ENCODE measurements at regions not wholly inside any gene's neighbourhood (a gene's known extent, or its start where the extent isn't known, plus 50 kb on each side); places are given as distances from the start of the nearest gene placed in this dataset.

DNA sequence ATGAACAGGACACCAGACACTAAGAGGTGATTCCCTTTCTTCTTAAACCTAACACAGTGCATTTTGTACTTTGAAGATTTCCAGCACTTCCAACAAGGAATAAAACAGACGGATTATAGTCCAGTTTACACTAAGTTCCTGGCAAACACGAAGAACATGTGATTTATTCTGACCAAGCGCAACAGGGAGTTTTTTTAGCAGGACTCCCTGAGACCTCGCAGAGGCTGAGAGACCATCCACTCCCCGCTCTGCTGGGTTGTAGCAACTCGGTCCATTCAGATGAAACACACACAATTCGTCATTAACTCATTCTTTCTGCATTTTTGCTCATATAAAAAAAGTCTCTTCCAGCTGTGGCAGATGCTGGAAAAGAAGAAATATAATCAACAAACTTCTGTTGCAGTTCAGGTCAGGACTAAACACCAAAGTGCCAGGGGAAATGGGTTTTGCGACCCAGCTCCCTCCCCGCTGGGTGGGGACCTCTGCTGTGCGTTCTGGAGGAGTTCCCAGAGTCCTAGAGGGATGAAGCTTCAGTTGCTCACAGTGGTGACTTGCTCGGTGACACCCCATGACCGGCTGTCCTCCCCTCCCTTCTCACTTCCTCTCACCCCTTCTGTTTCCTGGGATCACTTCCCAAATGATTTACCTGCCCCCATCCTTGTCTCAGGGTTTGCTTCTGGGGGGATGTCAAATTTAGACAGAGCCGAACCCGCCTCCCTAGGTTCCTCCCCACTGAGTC lies 52.5 kb downstream of the KCNF1 start:
- TF ChIP-seq, protein P1, sequence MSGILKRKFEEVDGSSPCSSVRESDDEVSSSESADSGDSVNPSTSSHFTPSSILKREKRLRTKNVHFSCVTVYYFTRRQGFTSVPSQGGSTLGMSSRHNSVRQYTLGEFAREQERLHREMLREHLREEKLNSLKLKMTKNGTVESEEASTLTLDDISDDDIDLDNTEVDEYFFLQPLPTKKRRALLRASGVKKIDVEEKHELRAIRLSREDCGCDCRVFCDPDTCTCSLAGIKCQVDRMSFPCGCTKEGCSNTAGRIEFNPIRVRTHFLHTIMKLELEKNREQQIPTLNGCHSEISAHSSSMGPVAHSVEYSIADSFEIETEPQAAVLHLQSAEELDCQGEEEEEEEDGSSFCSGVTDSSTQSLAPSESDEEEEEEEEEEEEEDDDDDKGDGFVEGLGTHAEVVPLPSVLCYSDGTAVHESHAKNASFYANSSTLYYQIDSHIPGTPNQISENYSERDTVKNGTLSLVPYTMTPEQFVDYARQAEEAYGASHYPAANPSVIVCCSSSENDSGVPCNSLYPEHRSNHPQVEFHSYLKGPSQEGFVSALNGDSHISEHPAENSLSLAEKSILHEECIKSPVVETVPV (CRISPR knock-in tag; IDR thresholded peaks at IDR 0.05), result no peak
- TF ChIP-seq ZNF8 (CRISPR knock-in tag; IDR thresholded peaks at IDR 0.05) (no peak), ZFP3 (CRISPR knock-in tag; IDR thresholded peaks at IDR 0.05) (no peak), PPARA (CRISPR knock-in tag; IDR thresholded peaks at IDR 0.05; ENCODE audit: borderline replicate concordance) (no peak), ISL1 (CRISPR knock-in tag; IDR thresholded peaks at IDR 0.05) (no peak), BACH2 (CRISPR knock-in tag; IDR thresholded peaks at IDR 0.05; ENCODE audit: borderline replicate concordance) (no peak), ZFP30 (CRISPR knock-in tag; IDR thresholded peaks at IDR 0.05) (no peak), TOX (CRISPR knock-in tag; IDR thresholded peaks at IDR 0.05; ENCODE audit: borderline replicate concordance) (no peak), CSDC2 (CRISPR knock-in tag; IDR thresholded peaks at IDR 0.05) (no peak), ZNF70 (CRISPR knock-in tag; IDR thresholded peaks at IDR 0.05) (no peak), SNAI2 (CRISPR knock-in tag; IDR thresholded peaks at IDR 0.05) (no peak)
- TF ChIP-seq, protein P2, sequence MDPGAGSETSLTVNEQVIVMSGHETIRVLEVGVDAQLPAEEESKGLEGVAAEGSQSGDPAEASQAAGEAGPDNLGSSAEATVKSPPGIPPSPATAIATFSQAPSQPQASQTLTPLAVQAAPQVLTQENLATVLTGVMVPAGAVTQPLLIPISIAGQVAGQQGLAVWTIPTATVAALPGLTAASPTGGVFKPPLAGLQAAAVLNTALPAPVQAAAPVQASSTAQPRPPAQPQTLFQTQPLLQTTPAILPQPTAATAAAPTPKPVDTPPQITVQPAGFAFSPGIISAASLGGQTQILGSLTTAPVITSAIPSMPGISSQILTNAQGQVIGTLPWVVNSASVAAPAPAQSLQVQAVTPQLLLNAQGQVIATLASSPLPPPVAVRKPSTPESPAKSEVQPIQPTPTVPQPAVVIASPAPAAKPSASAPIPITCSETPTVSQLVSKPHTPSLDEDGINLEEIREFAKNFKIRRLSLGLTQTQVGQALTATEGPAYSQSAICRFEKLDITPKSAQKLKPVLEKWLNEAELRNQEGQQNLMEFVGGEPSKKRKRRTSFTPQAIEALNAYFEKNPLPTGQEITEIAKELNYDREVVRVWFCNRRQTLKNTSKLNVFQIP (CRISPR knock-in tag; IDR thresholded peaks at IDR 0.05; ENCODE audit: borderline replicate concordance, low read depth), result no peak
- no peak for ATAC-seq

- no peak for TF ChIP-seq ZFP3 (CRISPR knock-in tag; IDR thresholded peaks at IDR 0.05)
- no peak for TF ChIP-seq TOX (CRISPR knock-in tag; IDR thresholded peaks at IDR 0.05; ENCODE audit: borderline replicate concordance)
- TF ChIP-seq TCF4 (CRISPR knock-in tag; IDR thresholded peaks at IDR 0.05; ENCODE audit: borderline replicate concordance), result no peak
- TF ChIP-seq ARNTL (CRISPR knock-in tag; IDR thresholded peaks at IDR 0.05; ENCODE audit: borderline replicate concordance, low read depth), result no peak
- no peak for TF ChIP-seq ESRRG (CRISPR knock-in tag; IDR thresholded peaks at IDR 0.05)
- TF ChIP-seq RARB (CRISPR knock-in tag; IDR thresholded peaks at IDR 0.05), result no peak
- no peak for TF ChIP-seq ZNF70 (CRISPR knock-in tag; IDR thresholded peaks at IDR 0.05)
- no peak for TF ChIP-seq ZNF8 (CRISPR knock-in tag; IDR thresholded peaks at IDR 0.05)
- no peak for TF ChIP-seq SNAI2 (CRISPR knock-in tag; IDR thresholded peaks at IDR 0.05)
- TF ChIP-seq ZC3H10 (CRISPR knock-in tag; IDR thresholded peaks at IDR 0.05), result no peak
- ATAC-seq, result no peak
Observed at GRCh38 chr2:10965241-10965843, 53.6 kb downstream of the KCNF1 start.

DNA sequence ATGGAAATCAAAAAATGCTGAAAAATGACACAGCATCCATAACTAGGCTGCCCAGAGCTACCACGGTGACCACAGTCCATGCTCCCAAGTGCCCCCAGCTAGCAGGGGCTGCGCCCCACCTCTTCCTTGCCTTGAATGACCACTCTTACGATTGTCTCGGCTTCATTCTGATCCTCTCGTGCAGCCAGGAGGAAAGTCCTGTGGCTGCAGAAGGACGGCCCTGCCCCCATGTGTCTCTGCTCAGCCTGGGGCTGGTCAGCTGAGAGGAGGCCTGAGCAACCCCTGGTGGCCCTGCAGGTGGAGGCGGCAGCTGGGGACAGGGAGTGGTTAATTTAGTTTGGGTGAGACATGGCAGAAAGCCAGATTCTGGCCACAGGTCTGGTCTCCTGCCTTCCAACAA lies 54.3 kb downstream of the KCNF1 start:
- TF ChIP-seq OSR1 (CRISPR knock-in tag; IDR thresholded peaks at IDR 0.05), result no peak
- ATAC-seq, result no peak

DNA sequence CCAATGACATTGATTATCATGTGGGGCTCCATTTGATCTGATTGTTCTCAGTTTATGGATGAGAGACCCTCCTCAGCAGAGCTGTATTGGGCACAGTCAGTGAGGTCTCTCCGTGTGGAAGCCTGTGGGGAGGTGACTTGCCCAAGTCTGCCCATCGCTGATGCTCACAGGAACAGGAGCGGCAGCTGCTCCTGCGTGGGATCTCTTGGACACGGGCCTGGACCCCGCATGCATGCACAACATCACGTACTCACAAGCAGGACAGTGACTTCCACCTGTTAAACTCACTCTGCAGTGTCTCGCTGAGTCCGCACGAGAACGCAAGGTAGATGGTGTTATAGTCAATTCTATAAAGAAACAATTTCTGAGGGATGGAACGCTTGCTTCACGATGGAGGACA lies 55.0 kb downstream of the KCNF1 start:
- ATAC-seq, result no peak
- TF ChIP-seq PATZ1 (CRISPR knock-in tag; IDR thresholded peaks at IDR 0.05; ENCODE audit: borderline replicate concordance) (no peak), OSR1 (CRISPR knock-in tag; IDR thresholded peaks at IDR 0.05) (no peak), CSDC2 (CRISPR knock-in tag; IDR thresholded peaks at IDR 0.05) (no peak), ZC3H10 (CRISPR knock-in tag; IDR thresholded peaks at IDR 0.05) (no peak), ZFP30 (CRISPR knock-in tag; IDR thresholded peaks at IDR 0.05) (no peak), ARNTL (CRISPR knock-in tag; IDR thresholded peaks at IDR 0.05; ENCODE audit: borderline replicate concordance, low read depth) (no peak), ESRRG (CRISPR knock-in tag; IDR thresholded peaks at IDR 0.05) (no peak), SNAI2 (CRISPR knock-in tag; IDR thresholded peaks at IDR 0.05) (no peak), ISL1 (CRISPR knock-in tag; IDR thresholded peaks at IDR 0.05) (no peak), ZFP3 (CRISPR knock-in tag; IDR thresholded peaks at IDR 0.05) (no peak), RARB (CRISPR knock-in tag; IDR thresholded peaks at IDR 0.05) (no peak), ZNF565 (CRISPR knock-in tag; conservative IDR thresholded peaks at IDR 0.05; ENCODE audit: low read depth) (no peak), ZNF8 (CRISPR knock-in tag; IDR thresholded peaks at IDR 0.05) (no peak), TOX (CRISPR knock-in tag; IDR thresholded peaks at IDR 0.05; ENCODE audit: borderline replicate concordance) (no peak), GLIS3 (CRISPR knock-in tag; IDR thresholded peaks at IDR 0.05) (no peak), BACH2 (CRISPR knock-in tag; IDR thresholded peaks at IDR 0.05; ENCODE audit: borderline replicate concordance) (no peak)
- TF ChIP-seq, protein P3, sequence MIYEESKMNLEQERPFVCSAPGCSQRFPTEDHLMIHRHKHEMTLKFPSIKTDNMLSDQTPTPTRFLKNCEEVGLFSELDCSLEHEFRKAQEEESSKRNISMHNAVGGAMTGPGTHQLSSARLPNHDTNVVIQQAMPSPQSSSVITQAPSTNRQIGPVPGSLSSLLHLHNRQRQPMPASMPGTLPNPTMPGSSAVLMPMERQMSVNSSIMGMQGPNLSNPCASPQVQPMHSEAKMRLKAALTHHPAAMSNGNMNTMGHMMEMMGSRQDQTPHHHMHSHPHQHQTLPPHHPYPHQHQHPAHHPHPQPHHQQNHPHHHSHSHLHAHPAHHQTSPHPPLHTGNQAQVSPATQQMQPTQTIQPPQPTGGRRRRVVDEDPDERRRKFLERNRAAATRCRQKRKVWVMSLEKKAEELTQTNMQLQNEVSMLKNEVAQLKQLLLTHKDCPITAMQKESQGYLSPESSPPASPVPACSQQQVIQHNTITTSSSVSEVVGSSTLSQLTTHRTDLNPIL (CRISPR knock-in tag; IDR thresholded peaks at IDR 0.05; ENCODE audit: low read depth), result no peak
- TF ChIP-seq, protein P1 (CRISPR knock-in tag; IDR thresholded peaks at IDR 0.05), result no peak
- TF ChIP-seq, protein P2 (CRISPR knock-in tag; IDR thresholded peaks at IDR 0.05; ENCODE audit: borderline replicate concordance, low read depth), result no peak

Measured in SK-N-SH treated with all-trans-retinoic acid at 6 μM for 48 hours (cell line).